Right lobe of liver (tissue), 6 donors: ENCODE measurements at regions not wholly inside any gene's neighbourhood (a gene's known extent, or its start where the extent isn't known, plus 50 kb on each side); places are given as distances from the start of the nearest gene placed in this dataset.
A peak's percentile ranks its signal among the peaks of the same experiment; 100 is the strongest.

ENCODE experiments used
- ATAC-seq, 4 donors: fragments of 200-7000 bp; cut with Tn5 transposase; one replicate each; pipeline ENCODE4 v1.9.1; 2020; ENCODE audit warnings: mild to moderate bottlenecking in 4 of 4, moderate library complexity in 4 of 4
- DNase-seq, 3 donors: peaks; one replicate each; pipeline ENCODE4 v3.0.0-alpha.2; 2020
- H3K27ac ChIP-seq, 3 donors: fragments of 200-600 bp; one replicate each; pipeline ENCODE4 v1.8.0; 2022
- H3K27me3 ChIP-seq, 2 donors: fragments of 200-600 bp; one replicate each; pipeline ENCODE4 v1.8.0; 2022
- H3K36me3 ChIP-seq, 4 donors: fragments of 200-600 bp; sonication (generic) in 1 of 4; one replicate each; pipeline versions ENCODE4 v1.5.1 to v1.8.0; 2017 to 2022; ENCODE audit warnings: control low read depth in 1 of 4
- H3K4me1 ChIP-seq, 4 donors: fragments of 200-600 bp; sonication (generic) in 1 of 4; one replicate each; pipeline versions ENCODE4 v1.5.1 to v1.8.0; 2017 to 2022; ENCODE audit warnings: control low read depth in 1 of 4
- H3K4me3 ChIP-seq, 3 donors: fragments of 200-600 bp; one replicate each; pipeline ENCODE4 v1.8.0; 2022
- H3K9me3 ChIP-seq, 4 donors: fragments of 200-600 bp; sonication (generic) in 1 of 4; one replicate each; pipeline versions ENCODE4 v1.5.1 to v1.8.0; 2017 to 2022; ENCODE audit warnings: control low read depth in 1 of 4
- POLR2A ChIP-seq: fragments of 450-650 bp; IDR thresholded peaks from one replicate; pipeline ENCODE4 v1.6.1; 2017; ENCODE audit warnings: antibody characterized with exemption, mild to moderate bottlenecking
- WGBS: methylation state at CpG from one replicate; pipeline ENCODE4 v1.1.6; 2018; ENCODE audit warnings: low coverage, low lambda C conversion rate; ENCODE audit not compliant: insufficient coverage; ENCODE audit errors: missing lambda C conversion rate; 5-methylcytosine and 5-hydroxymethylcytosine counted together
- intact Hi-C, 2 donors: fragments of 100-400 bp; cut with DNase I; formaldehyde crosslinking; loops; one replicate each; pipeline versions ENCODE4 v1.11.2 to v1.14.1; 2022
- TF ChIP-seq, protein P1 (sequence below), 4 donors: fragments of 200-600 bp in 3 of 4; fragments of 450-650 bp in 1 of 4; IDR thresholded peaks; one replicate each; pipeline versions ENCODE4 v1.5.1 to v1.8.0; 2016 to 2022; ENCODE audit warnings: antibody characterized with exemption in 4 of 4, mild to moderate bottlenecking in 2 of 4
- donor health status: DM: no; HTN: yes; CAD: no.
- donor health status: DM: no; HTN: no; CAD: no.
- donor health status: DM: no; HTN: no; CAD: no.
- donor health status: DM: no; HTN: yes; CAD: no.
- donor health status: DM: no; HTN: yes; CAD: no.

DNA sequence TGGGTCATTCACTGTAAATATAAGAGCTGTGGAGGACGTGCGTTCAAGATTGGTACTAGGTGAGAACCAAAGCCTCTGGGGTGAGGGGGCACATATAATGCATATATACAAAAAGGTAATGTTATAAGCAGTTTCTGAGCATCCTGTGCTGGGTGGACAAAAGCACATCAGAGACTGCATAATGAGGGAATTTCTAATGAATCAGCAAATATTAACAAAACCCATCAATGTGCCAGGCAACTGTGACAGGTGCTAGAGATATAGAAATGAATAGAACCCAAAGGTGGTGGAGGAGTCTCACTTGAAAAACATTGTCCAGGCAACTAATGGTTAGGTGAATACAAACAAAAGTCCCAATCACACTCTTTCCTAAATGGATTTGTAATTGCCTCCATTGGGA is 74.7 kb downstream of the GPR65 start:
- H3K27ac ChIP-seq: no peak overlapping the region
- no peaks in the 10 kb centered on the region for H3K27me3 ChIP-seq
- WGBS: 82% methylated on average over 2 of the region's 2 CpGs
- TF ChIP-seq, protein P1, sequence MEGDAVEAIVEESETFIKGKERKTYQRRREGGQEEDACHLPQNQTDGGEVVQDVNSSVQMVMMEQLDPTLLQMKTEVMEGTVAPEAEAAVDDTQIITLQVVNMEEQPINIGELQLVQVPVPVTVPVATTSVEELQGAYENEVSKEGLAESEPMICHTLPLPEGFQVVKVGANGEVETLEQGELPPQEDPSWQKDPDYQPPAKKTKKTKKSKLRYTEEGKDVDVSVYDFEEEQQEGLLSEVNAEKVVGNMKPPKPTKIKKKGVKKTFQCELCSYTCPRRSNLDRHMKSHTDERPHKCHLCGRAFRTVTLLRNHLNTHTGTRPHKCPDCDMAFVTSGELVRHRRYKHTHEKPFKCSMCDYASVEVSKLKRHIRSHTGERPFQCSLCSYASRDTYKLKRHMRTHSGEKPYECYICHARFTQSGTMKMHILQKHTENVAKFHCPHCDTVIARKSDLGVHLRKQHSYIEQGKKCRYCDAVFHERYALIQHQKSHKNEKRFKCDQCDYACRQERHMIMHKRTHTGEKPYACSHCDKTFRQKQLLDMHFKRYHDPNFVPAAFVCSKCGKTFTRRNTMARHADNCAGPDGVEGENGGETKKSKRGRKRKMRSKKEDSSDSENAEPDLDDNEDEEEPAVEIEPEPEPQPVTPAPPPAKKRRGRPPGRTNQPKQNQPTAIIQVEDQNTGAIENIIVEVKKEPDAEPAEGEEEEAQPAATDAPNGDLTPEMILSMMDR (IDR thresholded peaks at IDR 0.05): no peak
- no peak for TF ChIP-seq POLR2A
- intact Hi-C loops: no loop called here
- H3K36me3 ChIP-seq: peaks cover 0 to 6% (median 0%) of the 10 kb centered on the region in 4 donors
- H3K4me3 ChIP-seq: no peak overlapping the region
- DNase-seq (no peak), ATAC-seq (no peak)
- no peaks in the 10 kb centered on the region for H3K4me1 ChIP-seq
- no peaks in the 10 kb centered on the region for H3K9me3 ChIP-seq

GRCh38 chr14:88085736-88086135 is 80.8 kb downstream of the GPR65 start:
- Histone ChIP-seq H3K36me3 (peaks cover 0 to 22% (median 2%) of the 10 kb centered on the region in 4 donors), H3K4me3 (no peak overlapping the region), H3K27me3 (no peaks in the 10 kb centered on the region), H3K4me1 (no peaks in the 10 kb centered on the region), H3K27ac (no peak overlapping the region), H3K9me3 (no peaks in the 10 kb centered on the region)
- no peak for ATAC-seq
- TF ChIP-seq, protein P1 (IDR thresholded peaks at IDR 0.05): no peak
- TF ChIP-seq POLR2A: no peak
- intact Hi-C loops: no loop called here
- 100% methylated on average over 1 of the region's 1 CpG for WGBS
- no peak for DNase-seq

DNA sequence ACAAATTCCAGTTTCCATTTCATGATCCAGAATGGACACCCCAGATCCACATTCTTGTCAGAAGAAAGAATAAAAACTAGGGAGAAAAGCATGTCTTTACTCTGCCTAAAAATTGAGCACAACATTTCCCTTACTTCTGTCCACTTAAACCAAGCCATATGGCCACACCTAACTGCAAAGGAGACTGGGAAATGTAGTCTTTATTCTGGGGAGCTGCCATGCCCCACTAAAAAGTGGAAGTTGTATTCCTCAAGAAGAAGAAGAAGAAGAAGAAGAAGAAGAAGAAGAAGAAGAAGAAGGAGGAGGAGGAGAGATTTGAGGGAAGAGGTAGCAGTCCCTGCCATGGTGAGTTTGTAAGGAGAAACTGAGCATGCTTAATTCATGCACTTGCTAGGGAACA is 84.5 kb downstream of the GPR65 start:
- Histone ChIP-seq H3K36me3 (peaks cover 0 to 16% (median 2%) of the 10 kb centered on the region in 4 donors), H3K27me3 (no peaks in the 10 kb centered on the region), H3K27ac (no peak overlapping the region), H3K9me3 (no peaks in the 10 kb centered on the region), H3K4me3 (no peak overlapping the region), H3K4me1 (no peaks in the 10 kb centered on the region)
- TF ChIP-seq POLR2A: no peak
- TF ChIP-seq, protein P1 (IDR thresholded peaks at IDR 0.05): no peak
- intact Hi-C loops: no loop called here
- ATAC-seq (peak in 3 of 4 donors; percentile 14 to 38 (median 22)), DNase-seq (no peak)

GRCh38 chr14:88092529-88092928 is 87.6 kb downstream of the GPR65 start:
- no peaks in the 10 kb centered on the region for H3K9me3 ChIP-seq
- H3K27ac ChIP-seq: no peak overlapping the region
- intact Hi-C loops: no loop called here
- no peaks in the 10 kb centered on the region for H3K4me1 ChIP-seq
- TF ChIP-seq, protein P1 (IDR thresholded peaks at IDR 0.05): no peak
- TF ChIP-seq POLR2A: no peak
- DNase-seq (no peak), ATAC-seq (no peak)
- H3K27me3 ChIP-seq: no peaks in the 10 kb centered on the region
- no peak overlapping the region for H3K4me3 ChIP-seq
- peaks cover 0 to 8% (median 0%) of the 10 kb centered on the region in 4 donors for H3K36me3 ChIP-seq

GRCh38 chr14:88095791-88096190 is 90.9 kb downstream of the GPR65 start:
- Histone ChIP-seq H3K9me3 (no peaks in the 10 kb centered on the region), H3K4me1 (no peaks in the 10 kb centered on the region), H3K36me3 (no peaks in the 10 kb centered on the region), H3K27ac (no peak overlapping the region), H3K4me3 (no peak overlapping the region), H3K27me3 (no peaks in the 10 kb centered on the region)
- WGBS: 85% methylated on average over 3 of the region's 3 CpGs
- DNase-seq (no peak), ATAC-seq (no peak)
- intact Hi-C loops: no loop called here
- TF ChIP-seq POLR2A: no peak
- TF ChIP-seq, protein P1 (IDR thresholded peaks at IDR 0.05): no peak
